ENCODE measurements at regions not wholly inside any gene's neighbourhood (a gene's known extent, or its start where the extent isn't known, plus 50 kb on each side); places are given as distances from the start of the nearest gene placed in this dataset.

GRCh38 chr12:46907791-46908190 is 82.0 kb upstream of the SLC38A4 start:
- no peak overlapping the region for H3K9ac ChIP-seq (ENCODE audit: insufficient read length)
- H3K27ac ChIP-seq: no peak overlapping the region
- no peak for DNase-seq (ENCODE audit: low read depth, low spot score)
- peaks cover 4% of the 10 kb centered on the region; the same call in 1 of the 2 replicates for H3K9me3 ChIP-seq (ENCODE audit: low read depth, low read length)
- TF ChIP-seq FOXP2 (optimal IDR thresholded peaks at IDR 0.05; ENCODE audit: control extremely low read depth, extremely low read length, insufficient read depth) (no peak), EZH2 (IDR thresholded peaks at IDR 0.05) (no peak), POLR2AphosphoS5 (IDR thresholded peaks at IDR 0.05; ENCODE audit: borderline replicate concordance, low read depth, low read length) (no peak)
- no peaks in the 10 kb centered on the region for H3K36me3 ChIP-seq (ENCODE audit: insufficient read depth, low read length)
- no peak overlapping the region for H3K4me3 ChIP-seq

DNA sequence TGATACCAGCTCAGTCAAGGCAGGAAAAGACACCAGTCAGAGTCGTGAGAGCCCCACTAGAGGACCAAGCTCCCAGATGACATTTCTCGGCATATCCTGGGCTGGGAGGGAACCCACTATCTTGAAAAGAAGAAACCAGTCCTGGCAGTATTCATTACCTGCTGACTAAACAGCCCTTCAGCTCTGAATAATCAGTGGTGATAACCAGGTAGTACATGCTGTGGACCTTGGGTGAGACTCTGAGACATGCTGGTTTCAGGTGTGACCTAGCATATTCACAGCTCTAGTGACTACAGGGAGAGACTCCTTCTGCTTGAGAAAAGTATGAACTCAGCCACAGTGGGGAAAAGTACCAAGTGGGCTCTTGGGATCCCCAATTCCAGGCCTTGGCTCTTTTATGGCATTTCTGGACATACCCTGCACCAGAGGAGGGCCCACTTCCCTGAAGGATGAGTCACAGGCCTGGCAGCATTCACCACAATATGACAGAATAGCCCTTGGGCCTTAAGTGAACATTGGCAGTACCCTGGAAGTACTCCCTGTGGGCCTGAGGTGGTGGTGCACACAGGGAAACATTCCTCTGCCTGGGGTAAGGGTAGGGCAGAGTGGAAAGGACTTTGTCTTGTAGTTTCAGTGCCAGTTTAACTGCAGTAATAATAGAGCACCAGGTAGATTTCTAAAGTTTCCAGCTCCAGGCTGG is 82.6 kb upstream of the SLC38A4 start:
- H3K27ac ChIP-seq: no peak overlapping the region
- H3K9ac ChIP-seq (ENCODE audit: insufficient read length): no peak overlapping the region
- H3K9me3 ChIP-seq (ENCODE audit: low read depth, low read length): peaks cover 4% of the 10 kb centered on the region; the same call in 1 of the 2 replicates
- no peak overlapping the region for H3K4me3 ChIP-seq
- TF ChIP-seq FOXP2 (optimal IDR thresholded peaks at IDR 0.05; ENCODE audit: control extremely low read depth, extremely low read length, insufficient read depth): no peak
- no peak for TF ChIP-seq EZH2 (IDR thresholded peaks at IDR 0.05)
- TF ChIP-seq POLR2AphosphoS5 (IDR thresholded peaks at IDR 0.05; ENCODE audit: borderline replicate concordance, low read depth, low read length): no peak
- no peaks in the 10 kb centered on the region for H3K36me3 ChIP-seq (ENCODE audit: insufficient read depth, low read length)
- DNase-seq (ENCODE audit: low read depth, low spot score): no peak

GRCh38 chr12:46908936-46909635 is 83.3 kb upstream of the SLC38A4 start:
- no peak for DNase-seq (ENCODE audit: low read depth, low spot score)
- TF ChIP-seq FOXP2 (optimal IDR thresholded peaks at IDR 0.05; ENCODE audit: control extremely low read depth, extremely low read length, insufficient read depth): no peak
- H3K9ac ChIP-seq (ENCODE audit: insufficient read length): no peak overlapping the region
- no peak overlapping the region for H3K4me3 ChIP-seq
- H3K36me3 ChIP-seq (ENCODE audit: insufficient read depth, low read length): no peaks in the 10 kb centered on the region
- no peak overlapping the region for H3K27ac ChIP-seq
- peaks cover 4% of the 10 kb centered on the region; the same call in 1 of the 2 replicates for H3K9me3 ChIP-seq (ENCODE audit: low read depth, low read length)

- Histone ChIP-seq H3K9ac (ENCODE audit: insufficient read length) (no peak overlapping the region), H3K4me3 (no peak overlapping the region), H3K27ac (no peak overlapping the region), H3K36me3 (ENCODE audit: insufficient read depth, low read length) (no peaks in the 10 kb centered on the region), H3K9me3 (ENCODE audit: low read depth, low read length) (peaks cover 4% of the 10 kb centered on the region; the same call in 1 of the 2 replicates)
- TF ChIP-seq EZH2 (IDR thresholded peaks at IDR 0.05) (no peak), POLR2AphosphoS5 (IDR thresholded peaks at IDR 0.05; ENCODE audit: borderline replicate concordance, low read depth, low read length) (no peak), FOXP2 (optimal IDR thresholded peaks at IDR 0.05; ENCODE audit: control extremely low read depth, extremely low read length, insufficient read depth) (no peak)
- DNase-seq (ENCODE audit: low read depth, low spot score): no peak
Measured at GRCh38 chr12:46910830-46911229, 85.0 kb upstream of the SLC38A4 start.

GRCh38 chr12:46914336-46914735 is 88.5 kb upstream of the SLC38A4 start:
- H3K9me3 ChIP-seq (ENCODE audit: low read depth, low read length): peaks cover 4% of the 10 kb centered on the region; the same call in 1 of the 2 replicates
- DNase-seq (ENCODE audit: low read depth, low spot score): no peak
- H3K4me3 ChIP-seq: no peak overlapping the region
- H3K9ac ChIP-seq (ENCODE audit: insufficient read length): no peak overlapping the region
- H3K27ac ChIP-seq: no peak overlapping the region
- no peaks in the 10 kb centered on the region for H3K36me3 ChIP-seq (ENCODE audit: insufficient read depth, low read length)
- TF ChIP-seq FOXP2 (optimal IDR thresholded peaks at IDR 0.05; ENCODE audit: control extremely low read depth, extremely low read length, insufficient read depth): no peak
- TF ChIP-seq EZH2 (IDR thresholded peaks at IDR 0.05): no peak
- no peak for TF ChIP-seq POLR2AphosphoS5 (IDR thresholded peaks at IDR 0.05; ENCODE audit: borderline replicate concordance, low read depth, low read length)

DNA sequence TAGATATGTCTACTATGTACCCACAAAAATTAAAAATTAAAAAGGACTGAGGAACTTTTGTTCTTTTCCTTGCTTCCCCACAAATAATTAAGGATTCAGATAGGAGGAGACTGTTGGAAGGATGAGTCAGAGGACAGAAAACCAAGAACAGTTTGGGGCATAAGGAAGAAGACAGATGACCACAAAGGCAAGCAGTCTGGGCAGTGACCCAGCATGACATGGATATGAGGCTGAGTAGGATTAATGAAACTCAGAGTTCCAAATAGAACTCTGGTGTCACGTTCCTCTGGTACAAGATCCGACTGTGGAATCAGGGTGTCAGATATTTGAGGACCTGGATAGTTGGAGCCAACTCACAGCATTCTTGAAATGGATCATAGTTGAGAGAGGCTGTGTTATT is 89.3 kb upstream of the SLC38A4 start:
- TF ChIP-seq EZH2 (IDR thresholded peaks at IDR 0.05) (no peak), FOXP2 (optimal IDR thresholded peaks at IDR 0.05; ENCODE audit: control extremely low read depth, extremely low read length, insufficient read depth) (no peak), POLR2AphosphoS5 (IDR thresholded peaks at IDR 0.05; ENCODE audit: borderline replicate concordance, low read depth, low read length) (no peak)
- DNase-seq (ENCODE audit: low read depth, low spot score): no peak
- Histone ChIP-seq H3K4me3 (no peak overlapping the region), H3K36me3 (ENCODE audit: insufficient read depth, low read length) (no peaks in the 10 kb centered on the region), H3K9ac (ENCODE audit: insufficient read length) (no peak overlapping the region), H3K9me3 (ENCODE audit: low read depth, low read length) (peaks cover 4% of the 10 kb centered on the region; the same call in 1 of the 2 replicates), H3K27ac (no peak overlapping the region)

DNA sequence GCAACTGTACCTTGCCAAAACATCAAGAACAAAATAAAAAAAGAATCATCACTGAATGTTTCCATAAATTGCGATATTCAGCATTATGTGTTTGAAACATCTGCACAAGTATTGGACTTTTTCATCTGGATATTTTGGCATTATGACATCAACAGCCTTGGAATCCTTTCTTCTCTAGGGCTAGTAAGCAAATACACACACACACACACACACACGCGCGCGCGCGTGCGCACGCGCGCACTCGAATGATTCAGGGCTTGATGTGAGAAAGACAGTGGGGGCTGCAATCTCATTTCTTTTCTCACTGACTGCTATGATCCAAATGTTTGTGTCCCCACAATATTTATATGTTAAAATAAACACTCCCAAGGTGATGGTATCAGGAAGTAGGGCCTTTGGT is 90.0 kb upstream of the SLC38A4 start:
- DNase-seq (ENCODE audit: low read depth, low spot score): no peak

GRCh38 chr12:46916796-46917419 is 91.1 kb upstream of the SLC38A4 start:
- Histone ChIP-seq H3K4me3 (no peak overlapping the region), H3K27ac (no peak overlapping the region), H3K9me3 (ENCODE audit: low read depth, low read length) (no peaks in the 10 kb centered on the region), H3K36me3 (ENCODE audit: insufficient read depth, low read length) (no peaks in the 10 kb centered on the region), H3K9ac (ENCODE audit: insufficient read length) (no peak overlapping the region)
- DNase-seq (ENCODE audit: low read depth, low spot score): no peak
- TF ChIP-seq FOXP2 (optimal IDR thresholded peaks at IDR 0.05; ENCODE audit: control extremely low read depth, extremely low read length, insufficient read depth) (no peak), EZH2 (IDR thresholded peaks at IDR 0.05) (no peak), POLR2AphosphoS5 (IDR thresholded peaks at IDR 0.05; ENCODE audit: borderline replicate concordance, low read depth, low read length) (no peak)

More for the DNA sequence above, 90.0 kb upstream of the SLC38A4 start:
- H3K9ac ChIP-seq (ENCODE audit: insufficient read length): no peak overlapping the region
- no peak overlapping the region for H3K27ac ChIP-seq
- no peaks in the 10 kb centered on the region for H3K36me3 ChIP-seq (ENCODE audit: insufficient read depth, low read length)
- 0 out of 2 replicates have a peak, but pooled peaks cover under 1% of the 10 kb centered on the region for H3K9me3 ChIP-seq (ENCODE audit: low read depth, low read length)
- no peak overlapping the region for H3K4me3 ChIP-seq
- TF ChIP-seq FOXP2 (optimal IDR thresholded peaks at IDR 0.05; ENCODE audit: control extremely low read depth, extremely low read length, insufficient read depth) (no peak), POLR2AphosphoS5 (IDR thresholded peaks at IDR 0.05; ENCODE audit: borderline replicate concordance, low read depth, low read length) (no peak)

Measured in SK-N-MC (cell line).